DND-41 (cell line): ENCODE measurements at regions not wholly inside any gene's neighbourhood (a gene's known extent, or its start where the extent isn't known, plus 50 kb on each side); places are given as distances from the start of the nearest gene placed in this dataset.

ENCODE experiments used
- ATAC-seq: fragments of 200-7000 bp; cut with Tn5 transposase; 3 replicates; pipeline ENCODE4 v1.9.1; 2021; ENCODE audit warnings: low read depth; ENCODE audit not compliant: insufficient read depth
- DNase-seq: peaks from one replicate; pipeline ENCODE4 v3.0.0-alpha.2; 2020
- H2AFZ ChIP-seq: 2 replicates; pipeline ENCODE4 v1.6.0; 2012; ENCODE audit warnings: low read depth, low read length
- H3K27ac ChIP-seq: 2 replicates; pipeline ENCODE4 v1.5.1; 2012; ENCODE audit warnings: low read length, inconsistent platforms
- H3K27me3 ChIP-seq: fragments of 200-600 bp; sonication (generic); 2 replicates; pipeline ENCODE4 v1.6.0; 2012; ENCODE audit warnings: low read length, mild to moderate bottlenecking, inconsistent platforms; ENCODE audit not compliant: insufficient read depth, poor library complexity
- H3K36me3 ChIP-seq: 2 replicates; pipeline ENCODE4 v1.5.1; 2012; ENCODE audit warnings: low read length, inconsistent platforms; ENCODE audit not compliant: insufficient read depth
- H3K4me1 ChIP-seq: 2 replicates; pipeline ENCODE4 v1.5.1; 2012; ENCODE audit warnings: mild to moderate bottlenecking, low read length; ENCODE audit not compliant: insufficient read depth
- H3K4me2 ChIP-seq: 2 replicates; pipeline ENCODE4 v1.6.0; 2012; ENCODE audit warnings: mild to moderate bottlenecking, moderate library complexity, low read length, inconsistent platforms; ENCODE audit not compliant: insufficient read depth
- H3K4me3 ChIP-seq, 2 experiments: fragments of 200-600 bp in 1 of 2; shearing (Covaris generic) in 1 of 2; 2 replicates each; pipeline ENCODE4 v1.5.1; 2012 to 2016; ENCODE audit warnings: inconsistent platforms in 2 of 2, low read length in 2 of 2, mild to moderate bottlenecking in 2 of 2, low read depth in 1 of 2, moderate library complexity in 1 of 2
- H3K79me2 ChIP-seq: 2 replicates; pipeline ENCODE4 v1.6.0; 2012; ENCODE audit warnings: low read length, inconsistent platforms; ENCODE audit not compliant: insufficient read depth
- H3K9ac ChIP-seq: 2 replicates; pipeline ENCODE4 v1.6.0; 2012; ENCODE audit warnings: low read depth, mild to moderate bottlenecking, inconsistent platforms, low read length, moderate library complexity
- H3K9me3 ChIP-seq: 2 replicates; pipeline ENCODE4 v1.5.1; 2012; ENCODE audit warnings: low read length, moderate library complexity, mild to moderate bottlenecking, inconsistent platforms; ENCODE audit not compliant: insufficient read depth, severe bottlenecking
- H4K20me1 ChIP-seq: 2 replicates; pipeline ENCODE4 v1.6.0; 2012; ENCODE audit warnings: low read length; ENCODE audit not compliant: insufficient read depth
- CTCF ChIP-seq: IDR thresholded peaks from 2 replicates; pipeline ENCODE4 v1.5.1; 2012; ENCODE audit warnings: borderline replicate concordance, low read length, moderate library complexity, mild to moderate bottlenecking; ENCODE audit not compliant: poor library complexity, severe bottlenecking; ENCODE audit errors: extremely low read depth
- EZH2 ChIP-seq: IDR thresholded peaks from 3 replicates; pipeline ENCODE4 v1.6.1; 2012; ENCODE audit warnings: borderline replicate concordance, low read depth, mild to moderate bottlenecking, moderate library complexity, low read length, inconsistent platforms; ENCODE audit not compliant: severe bottlenecking

DNA sequence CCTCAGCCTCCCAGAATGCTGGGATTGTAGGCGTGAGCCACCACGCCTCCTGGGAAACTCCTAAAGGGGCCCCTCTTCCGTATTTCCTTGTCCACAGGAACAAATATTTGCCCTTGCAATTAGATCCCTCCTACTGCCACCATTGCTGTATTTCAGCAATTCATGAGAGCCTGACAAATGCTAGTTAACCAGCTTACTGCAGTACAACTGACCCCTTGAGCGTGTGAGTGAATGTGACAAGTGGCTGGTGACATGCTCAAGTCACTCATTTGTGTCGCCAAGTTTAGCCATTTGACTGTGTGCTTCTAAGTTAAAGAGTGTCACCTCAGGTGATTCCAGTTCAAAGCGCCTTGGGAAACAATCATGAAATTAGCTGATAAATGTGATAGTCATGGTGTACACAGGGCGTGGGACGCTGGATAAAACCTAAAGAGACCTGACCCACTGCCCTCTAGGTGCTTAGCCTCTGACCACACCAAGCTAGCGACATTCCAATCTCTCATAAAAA lies 56.1 kb upstream of the MAP1LC3B2 start:
- Histone ChIP-seq H3K79me2 (no peaks in the 10 kb centered on the region), H3K27ac (no peak overlapping the region), H3K4me1 (no peaks in the 10 kb centered on the region), H2AFZ (peak overlapping the region; percentile 31; the same call in 1 of the 2 replicates), H3K27me3 (no peaks in the 10 kb centered on the region), H3K9ac (no peak overlapping the region), H3K36me3 (no peaks in the 10 kb centered on the region), H3K4me2 (no peak overlapping the region), H3K4me3 (no peak overlapping the region), H3K9me3 (no peaks in the 10 kb centered on the region), H4K20me1 (no peaks in the 10 kb centered on the region)
- ATAC-seq (no peak), DNase-seq (no peak)
- TF ChIP-seq CTCF (no peak), EZH2 (no peak)

- Histone ChIP-seq H3K9me3 (no peaks in the 10 kb centered on the region), H3K27ac (no peak overlapping the region)
- ATAC-seq, result no peak
These were observed 54.7 kb upstream of the MAP1LC3B2 start for GRCh38 chr12:116504438-116504837.

DNA sequence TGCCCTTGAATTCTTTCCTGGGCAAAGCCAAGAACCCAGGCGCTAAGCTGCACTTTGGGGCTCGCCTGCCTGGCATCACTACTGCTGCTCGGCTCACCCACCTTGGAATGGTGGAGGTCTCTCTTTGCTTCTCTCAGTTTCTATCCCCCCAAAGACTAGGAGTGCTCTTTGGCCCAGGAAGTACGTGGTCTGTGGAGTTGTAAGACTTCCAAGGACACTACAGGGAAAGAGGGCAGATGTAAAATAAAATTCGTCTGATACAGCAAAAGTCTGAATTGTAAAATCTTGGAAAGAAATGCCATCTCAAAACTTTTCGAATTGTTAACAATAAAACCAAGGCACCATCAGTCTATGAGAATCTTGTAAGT lies 52.5 kb upstream of the MAP1LC3B2 start:
- no peak overlapping the region for H3K27ac ChIP-seq
- no peaks in the 10 kb centered on the region for H4K20me1 ChIP-seq
- TF ChIP-seq CTCF (no peak), EZH2 (no peak)
- no peak overlapping the region for H3K4me2 ChIP-seq
- no peak for ATAC-seq
- DNase-seq, result no peak
- no peak overlapping the region for H3K4me3 ChIP-seq
- no peaks in the 10 kb centered on the region for H3K9me3 ChIP-seq
- H3K79me2 ChIP-seq, result no peaks in the 10 kb centered on the region
- no peaks in the 10 kb centered on the region for H3K27me3 ChIP-seq
- no peaks in the 10 kb centered on the region for H3K36me3 ChIP-seq
- no peaks in the 10 kb centered on the region for H3K4me1 ChIP-seq
- H3K9ac ChIP-seq, result no peak overlapping the region
- no peak overlapping the region for H2AFZ ChIP-seq

More at GRCh38 chr12:116504438-116504837, 54.7 kb upstream of the MAP1LC3B2 start:
- Histone ChIP-seq H3K79me2 (no peaks in the 10 kb centered on the region), H3K27me3 (no peaks in the 10 kb centered on the region), H3K4me2 (no peak overlapping the region), H3K9ac (no peak overlapping the region), H3K36me3 (no peaks in the 10 kb centered on the region), H4K20me1 (no peaks in the 10 kb centered on the region), H3K4me3 (no peak overlapping the region), H2AFZ (no peak overlapping the region), H3K4me1 (no peaks in the 10 kb centered on the region)
- no peak for TF ChIP-seq EZH2
- no peak for TF ChIP-seq CTCF
- DNase-seq, result no peak
